ENCODE measurements at regions not wholly inside any gene's neighbourhood (a gene's known extent, or its start where the extent isn't known, plus 50 kb on each side); places are given as distances from the start of the nearest gene placed in this dataset.

DNA sequence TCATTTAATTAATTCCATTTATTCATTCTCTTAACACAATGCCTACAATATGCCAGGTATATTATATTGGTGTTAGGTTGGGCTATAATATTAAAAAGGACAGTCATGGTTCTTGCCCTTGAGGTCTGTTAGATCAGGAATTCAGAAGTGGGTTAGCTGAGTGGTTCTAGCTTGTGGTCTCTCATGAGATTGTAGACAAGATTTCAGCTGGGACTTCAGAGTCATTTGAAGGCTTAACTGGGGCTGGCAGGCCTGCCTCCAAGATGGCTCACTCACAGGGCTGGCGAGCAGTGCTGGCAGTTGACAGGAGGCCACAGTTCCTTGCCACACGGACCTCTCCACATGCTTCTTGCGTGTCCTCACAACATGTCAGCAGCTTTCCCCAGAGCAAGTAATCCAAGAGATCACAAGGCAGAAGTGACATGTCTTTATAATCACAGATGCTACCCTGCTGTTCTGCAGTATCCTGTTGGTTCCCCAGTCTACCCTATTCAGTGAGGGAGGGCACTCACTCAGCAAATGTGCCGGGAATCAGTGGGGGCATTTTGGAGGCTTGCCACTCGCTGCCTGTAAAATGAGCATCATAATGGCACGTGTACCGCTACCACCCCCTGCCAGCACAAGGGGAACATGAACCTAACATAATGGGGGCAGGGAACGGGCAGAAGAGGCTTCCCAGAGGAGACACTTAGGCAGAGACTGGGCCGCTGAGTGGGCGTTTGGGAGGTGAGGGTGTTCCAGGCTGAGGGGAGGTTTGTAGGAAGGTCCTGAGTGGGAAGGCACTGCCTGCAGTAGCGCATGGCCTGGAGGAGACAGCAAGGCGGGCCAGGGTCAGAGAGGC is 70.0 kb downstream of the EXOSC2 start:
- TF ChIP-seq CTCF (IDR thresholded peaks at IDR 0.05) (no peak), POLR2A (IDR thresholded peaks at IDR 0.05) (no peak)

Measured in vagina (tissue), 2 donors.